Nephron (organoid): ENCODE measurements at regions not wholly inside any gene's neighbourhood (a gene's known extent, or its start where the extent isn't known, plus 50 kb on each side); places are given as distances from the start of the nearest gene placed in this dataset.

Experiments used
- H3K27ac Mint-ChIP-seq, 3 experiments: 2 replicates each; pipeline ENCODE4 v1.8.0; 2020; ENCODE audit warnings: mixed read lengths in 3 of 3, mild to moderate bottlenecking in 2 of 3, moderate library complexity in 1 of 3
- H3K27me3 Mint-ChIP-seq: 2 replicates; pipeline ENCODE4 v1.8.0; 2021; ENCODE audit warnings: low read depth, mild to moderate bottlenecking, moderate library complexity, mixed read lengths
- H3K36me3 Mint-ChIP-seq: 2 replicates; pipeline ENCODE4 v1.8.0; 2020; ENCODE audit warnings: low read depth, mixed read lengths
- H3K4me1 Mint-ChIP-seq: 2 replicates; pipeline ENCODE4 v1.8.0; 2020; ENCODE audit warnings: mixed read lengths
- H3K4me3 Mint-ChIP-seq, 3 experiments: 2 replicates each; pipeline ENCODE4 v1.8.0; 2020; ENCODE audit warnings: mild to moderate bottlenecking in 3 of 3, mixed read lengths in 3 of 3, moderate library complexity in 2 of 3
- H3K9me3 Mint-ChIP-seq: 2 replicates; pipeline ENCODE4 v1.8.0; 2020; ENCODE audit warnings: mixed read lengths
- TF ChIP-seq, protein P1 (sequence below), 3 experiments: fragments of 200-600 bp; sonication (generic); IDR thresholded peaks; one replicate each; pipeline ENCODE4 v1.5.0; 2021; ENCODE audit warnings: antibody characterized with exemption in 3 of 3; ENCODE audit not compliant: unreplicated experiment in 3 of 3

GRCh38 chr9:106757514-106757913 is 105.5 kb upstream of the ZNF462 start:
- H3K27me3 Mint-ChIP-seq: no peaks in the 10 kb centered on the region
- no peaks in the 10 kb centered on the region for H3K36me3 Mint-ChIP-seq
- TF ChIP-seq, protein P1, sequence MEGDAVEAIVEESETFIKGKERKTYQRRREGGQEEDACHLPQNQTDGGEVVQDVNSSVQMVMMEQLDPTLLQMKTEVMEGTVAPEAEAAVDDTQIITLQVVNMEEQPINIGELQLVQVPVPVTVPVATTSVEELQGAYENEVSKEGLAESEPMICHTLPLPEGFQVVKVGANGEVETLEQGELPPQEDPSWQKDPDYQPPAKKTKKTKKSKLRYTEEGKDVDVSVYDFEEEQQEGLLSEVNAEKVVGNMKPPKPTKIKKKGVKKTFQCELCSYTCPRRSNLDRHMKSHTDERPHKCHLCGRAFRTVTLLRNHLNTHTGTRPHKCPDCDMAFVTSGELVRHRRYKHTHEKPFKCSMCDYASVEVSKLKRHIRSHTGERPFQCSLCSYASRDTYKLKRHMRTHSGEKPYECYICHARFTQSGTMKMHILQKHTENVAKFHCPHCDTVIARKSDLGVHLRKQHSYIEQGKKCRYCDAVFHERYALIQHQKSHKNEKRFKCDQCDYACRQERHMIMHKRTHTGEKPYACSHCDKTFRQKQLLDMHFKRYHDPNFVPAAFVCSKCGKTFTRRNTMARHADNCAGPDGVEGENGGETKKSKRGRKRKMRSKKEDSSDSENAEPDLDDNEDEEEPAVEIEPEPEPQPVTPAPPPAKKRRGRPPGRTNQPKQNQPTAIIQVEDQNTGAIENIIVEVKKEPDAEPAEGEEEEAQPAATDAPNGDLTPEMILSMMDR (IDR thresholded peaks at IDR 0.05; ENCODE audit: unreplicated experiment in 3 of 3): no peak
- H3K4me1 Mint-ChIP-seq: peaks cover 26% of the 10 kb centered on the region
- no peak overlapping the region for H3K4me3 Mint-ChIP-seq
- H3K9me3 Mint-ChIP-seq: no peaks in the 10 kb centered on the region
- H3K27ac Mint-ChIP-seq: no peak overlapping the region

GRCh38 chr9:106758911-106759310 is 104.1 kb upstream of the ZNF462 start:
- no peaks in the 10 kb centered on the region for H3K9me3 Mint-ChIP-seq
- H3K27ac Mint-ChIP-seq: no peak overlapping the region
- peaks cover 18% of the 10 kb centered on the region for H3K4me1 Mint-ChIP-seq
- H3K36me3 Mint-ChIP-seq: no peaks in the 10 kb centered on the region
- no peaks in the 10 kb centered on the region for H3K27me3 Mint-ChIP-seq
- TF ChIP-seq, protein P1 (IDR thresholded peaks at IDR 0.05; ENCODE audit: unreplicated experiment in 3 of 3): no peak
- H3K4me3 Mint-ChIP-seq: no peak overlapping the region

- Mint-ChIP-seq H3K27ac (peak overlapping the region; percentile 21 to 74 (median 49)), H3K4me1 (peaks cover 7% of the 10 kb centered on the region), H3K36me3 (no peaks in the 10 kb centered on the region), H3K9me3 (no peaks in the 10 kb centered on the region), H3K4me3 (no peak overlapping the region), H3K27me3 (no peaks in the 10 kb centered on the region)
- TF ChIP-seq, protein P1 (IDR thresholded peaks at IDR 0.05; ENCODE audit: unreplicated experiment in 3 of 3): no peak
Measured at GRCh38 chr9:106761493-106761892, 101.5 kb upstream of the ZNF462 start.

DNA sequence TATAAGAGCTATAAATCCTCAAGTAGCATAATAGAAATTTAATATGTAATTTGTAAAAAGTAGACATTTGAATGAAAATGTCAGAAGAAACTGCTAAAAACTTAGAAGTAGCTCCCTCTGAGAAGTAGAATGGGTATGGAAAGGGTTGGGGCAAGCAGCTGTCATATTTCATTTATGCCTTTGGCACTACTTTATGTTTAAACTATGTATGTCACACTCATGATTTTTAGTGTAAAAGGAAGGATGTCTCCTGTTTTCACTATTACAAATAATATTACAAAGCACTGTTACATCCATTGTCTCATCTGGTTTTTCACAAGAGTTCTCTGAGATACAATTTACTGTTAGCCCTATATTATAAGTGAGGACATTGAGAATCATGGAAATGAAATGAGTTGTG is 96.3 kb upstream of the ZNF462 start:
- no peak overlapping the region for H3K27ac Mint-ChIP-seq
- H3K4me1 Mint-ChIP-seq: no peaks in the 10 kb centered on the region
- TF ChIP-seq, protein P1 (IDR thresholded peaks at IDR 0.05; ENCODE audit: unreplicated experiment in 3 of 3): no peak
- no peak overlapping the region for H3K4me3 Mint-ChIP-seq
- H3K36me3 Mint-ChIP-seq: no peaks in the 10 kb centered on the region
- no peaks in the 10 kb centered on the region for H3K9me3 Mint-ChIP-seq
- H3K27me3 Mint-ChIP-seq: no peaks in the 10 kb centered on the region

DNA sequence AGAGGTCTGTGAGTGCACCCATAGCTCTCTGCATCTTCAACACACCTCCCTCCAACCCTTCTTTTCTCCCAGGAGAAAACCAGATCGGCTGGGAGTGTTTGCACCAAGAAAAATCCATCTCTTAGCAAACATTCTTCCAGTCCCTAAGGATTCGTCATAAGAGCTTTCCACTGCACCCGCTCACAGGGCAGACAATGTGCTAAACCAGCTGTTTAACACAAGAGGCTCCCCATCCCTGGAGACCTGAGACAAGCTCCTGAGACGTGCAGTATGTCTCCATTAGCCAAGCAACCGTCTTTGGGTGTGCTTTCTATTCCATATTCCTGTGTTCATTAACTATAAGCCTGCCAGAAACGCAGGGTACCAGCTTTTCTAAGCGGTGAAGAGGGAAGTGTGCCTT is 93.6 kb upstream of the ZNF462 start:
- TF ChIP-seq, protein P1 (IDR thresholded peaks at IDR 0.05; ENCODE audit: unreplicated experiment in 3 of 3): no peak
- Mint-ChIP-seq H3K4me3 (no peak overlapping the region), H3K27me3 (no peaks in the 10 kb centered on the region), H3K9me3 (no peaks in the 10 kb centered on the region), H3K27ac (no peak overlapping the region), H3K4me1 (no peaks in the 10 kb centered on the region), H3K36me3 (no peaks in the 10 kb centered on the region)

DNA sequence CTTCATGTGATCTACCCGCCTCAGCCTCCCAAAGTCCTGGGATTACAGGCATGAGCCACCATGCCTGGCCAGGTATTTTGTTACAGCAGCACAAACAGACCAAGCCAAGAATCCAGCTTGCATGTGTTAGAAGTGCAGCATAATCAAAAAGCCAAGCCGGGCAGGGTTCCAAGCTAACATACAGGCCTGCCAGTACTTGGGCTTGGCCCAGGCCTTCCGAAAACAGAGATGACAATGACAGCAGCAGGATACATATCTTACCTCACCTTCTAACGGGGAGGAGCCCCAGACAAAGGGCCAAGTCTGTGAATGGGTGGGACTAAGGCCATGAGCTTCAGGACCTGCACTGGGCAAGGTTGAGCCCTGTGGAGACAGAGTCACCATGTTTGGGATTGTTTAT is 91.4 kb upstream of the ZNF462 start:
- no peak overlapping the region for H3K27ac Mint-ChIP-seq
- H3K9me3 Mint-ChIP-seq: no peaks in the 10 kb centered on the region
- TF ChIP-seq, protein P1 (IDR thresholded peaks at IDR 0.05; ENCODE audit: unreplicated experiment in 3 of 3): no peak
- no peaks in the 10 kb centered on the region for H3K4me1 Mint-ChIP-seq
- no peaks in the 10 kb centered on the region for H3K36me3 Mint-ChIP-seq
- H3K27me3 Mint-ChIP-seq: no peaks in the 10 kb centered on the region
- H3K4me3 Mint-ChIP-seq: no peak overlapping the region
